ENCODE measurements at regions not wholly inside any gene's neighbourhood (a gene's known extent, or its start where the extent isn't known, plus 50 kb on each side); places are given as distances from the start of the nearest gene placed in this dataset.

DNA sequence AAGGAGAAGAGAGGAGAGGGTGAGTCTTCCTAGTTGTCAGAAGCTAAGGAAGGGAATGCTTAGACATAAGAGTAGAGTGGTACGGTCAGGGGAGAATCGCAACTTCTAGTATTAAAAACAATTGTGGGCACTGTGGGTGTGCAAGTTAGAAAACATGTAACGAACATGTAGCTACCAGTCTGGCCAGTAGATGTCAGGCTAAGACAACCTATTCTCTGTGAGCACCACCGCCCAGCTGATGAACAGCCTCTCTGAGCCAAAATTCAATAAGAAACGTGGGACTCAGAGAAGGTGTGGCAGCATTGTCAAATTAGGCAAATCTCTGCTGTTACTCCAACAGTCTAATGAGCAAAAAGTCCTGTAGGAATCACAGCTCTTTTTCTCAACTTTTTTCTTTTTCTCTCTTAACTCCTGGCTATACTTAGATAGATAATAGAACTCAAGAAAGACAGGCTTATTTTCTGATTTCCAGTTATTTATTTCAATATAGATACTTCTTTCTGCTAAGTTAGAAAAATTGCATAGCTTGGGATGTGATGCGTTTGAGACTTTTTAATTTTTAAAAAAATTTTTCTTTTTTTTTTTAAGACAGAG, 186.2 kb downstream of the USP12 start (continued):
- TF ChIP-seq FOXK2 (conservative IDR thresholded peaks at IDR 0.05 in 1 of 2, IDR thresholded peaks at IDR 0.05 in 1 of 2; ENCODE audit: low read depth in 2 of 2), result peak; percentile 30 to 40; a peak in 2 of 4 replicates
- TF ChIP-seq, protein P1, sequence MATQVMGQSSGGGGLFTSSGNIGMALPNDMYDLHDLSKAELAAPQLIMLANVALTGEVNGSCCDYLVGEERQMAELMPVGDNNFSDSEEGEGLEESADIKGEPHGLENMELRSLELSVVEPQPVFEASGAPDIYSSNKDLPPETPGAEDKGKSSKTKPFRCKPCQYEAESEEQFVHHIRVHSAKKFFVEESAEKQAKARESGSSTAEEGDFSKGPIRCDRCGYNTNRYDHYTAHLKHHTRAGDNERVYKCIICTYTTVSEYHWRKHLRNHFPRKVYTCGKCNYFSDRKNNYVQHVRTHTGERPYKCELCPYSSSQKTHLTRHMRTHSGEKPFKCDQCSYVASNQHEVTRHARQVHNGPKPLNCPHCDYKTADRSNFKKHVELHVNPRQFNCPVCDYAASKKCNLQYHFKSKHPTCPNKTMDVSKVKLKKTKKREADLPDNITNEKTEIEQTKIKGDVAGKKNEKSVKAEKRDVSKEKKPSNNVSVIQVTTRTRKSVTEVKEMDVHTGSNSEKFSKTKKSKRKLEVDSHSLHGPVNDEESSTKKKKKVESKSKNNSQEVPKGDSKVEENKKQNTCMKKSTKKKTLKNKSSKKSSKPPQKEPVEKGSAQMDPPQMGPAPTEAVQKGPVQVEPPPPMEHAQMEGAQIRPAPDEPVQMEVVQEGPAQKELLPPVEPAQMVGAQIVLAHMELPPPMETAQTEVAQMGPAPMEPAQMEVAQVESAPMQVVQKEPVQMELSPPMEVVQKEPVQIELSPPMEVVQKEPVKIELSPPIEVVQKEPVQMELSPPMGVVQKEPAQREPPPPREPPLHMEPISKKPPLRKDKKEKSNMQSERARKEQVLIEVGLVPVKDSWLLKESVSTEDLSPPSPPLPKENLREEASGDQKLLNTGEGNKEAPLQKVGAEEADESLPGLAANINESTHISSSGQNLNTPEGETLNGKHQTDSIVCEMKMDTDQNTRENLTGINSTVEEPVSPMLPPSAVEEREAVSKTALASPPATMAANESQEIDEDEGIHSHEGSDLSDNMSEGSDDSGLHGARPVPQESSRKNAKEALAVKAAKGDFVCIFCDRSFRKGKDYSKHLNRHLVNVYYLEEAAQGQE (IDR thresholded peaks at IDR 0.05; ENCODE audit: borderline replicate concordance), result peak; percentile 84
- TF ChIP-seq, protein P1 (CRISPR knock-in tag; IDR thresholded peaks at IDR 0.05; ENCODE audit: low read depth), result no peak
- TF ChIP-seq STAG1 (CRISPR knock-in tag; IDR thresholded peaks at IDR 0.05; ENCODE audit: borderline replicate concordance), result peak; percentile 56; the same call in 1 of the 2 replicates
- TF ChIP-seq, protein P2, sequence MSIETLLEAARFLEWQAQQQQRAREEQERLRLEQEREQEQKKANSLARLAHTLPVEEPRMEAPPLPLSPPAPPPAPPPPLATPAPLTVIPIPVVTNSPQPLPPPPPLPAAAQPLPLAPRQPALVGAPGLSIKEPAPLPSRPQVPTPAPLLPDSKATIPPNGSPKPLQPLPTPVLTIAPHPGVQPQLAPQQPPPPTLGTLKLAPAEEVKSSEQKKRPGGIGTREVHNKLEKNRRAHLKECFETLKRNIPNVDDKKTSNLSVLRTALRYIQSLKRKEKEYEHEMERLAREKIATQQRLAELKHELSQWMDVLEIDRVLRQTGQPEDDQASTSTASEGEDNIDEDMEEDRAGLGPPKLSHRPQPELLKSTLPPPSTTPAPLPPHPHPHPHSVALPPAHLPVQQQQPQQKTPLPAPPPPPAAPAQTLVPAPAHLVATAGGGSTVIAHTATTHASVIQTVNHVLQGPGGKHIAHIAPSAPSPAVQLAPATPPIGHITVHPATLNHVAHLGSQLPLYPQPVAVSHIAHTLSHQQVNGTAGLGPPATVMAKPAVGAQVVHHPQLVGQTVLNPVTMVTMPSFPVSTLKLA (conservative IDR thresholded peaks at IDR 0.05), result 0 out of 4 replicates have a peak, but pooled peaks of 1 of the 2 experiments have one; percentile 19

Measured in K562 (cell line).